Heart right ventricle (tissue), 16 donors: ENCODE measurements at regions not wholly inside any gene's neighbourhood (a gene's known extent, or its start where the extent isn't known, plus 50 kb on each side); places are given as distances from the start of the nearest gene placed in this dataset.
A peak's percentile ranks its signal among the peaks of the same experiment; 100 is the strongest.

Source experiments
- ATAC-seq, 8 donors: fragments of 200-7000 bp; cut with Tn5 transposase; one replicate each; pipeline ENCODE4 v1.9.1; 2020; ENCODE audit warnings: mild to moderate bottlenecking in 8 of 8, moderate library complexity in 8 of 8, moderate number of reproducible peaks in 1 of 8
- DNase-seq, 2 donors: peaks; one replicate each; pipeline ENCODE4 v3.0.0-alpha.2; 2020
- H3K27ac ChIP-seq, 10 donors: fragments of 200-600 bp; sonication (generic) in 2 of 10; one replicate each; pipeline versions ENCODE4 v1.5.0 to v1.8.0; 2020 to 2022; ENCODE audit warnings: mild to moderate bottlenecking in 3 of 10
- H3K27me3 ChIP-seq, 7 donors: fragments of 200-600 bp; one replicate each; pipeline ENCODE4 v1.8.0; 2021 to 2022; ENCODE audit warnings: mild to moderate bottlenecking in 2 of 7
- H3K36me3 ChIP-seq, 9 donors: fragments of 200-600 bp; sonication (generic) in 1 of 9; one replicate each; pipeline versions ENCODE4 v1.5.0 to v1.8.0; 2020 to 2022; ENCODE audit warnings: mild to moderate bottlenecking in 2 of 9
- H3K4me1 ChIP-seq, 9 donors: fragments of 200-600 bp; sonication (generic) in 1 of 9; one replicate each; pipeline versions ENCODE4 v1.5.0 to v1.8.0; 2020 to 2022; ENCODE audit warnings: mild to moderate bottlenecking in 4 of 9
- H3K4me3 ChIP-seq, 10 donors: fragments of 200-600 bp; sonication (generic) in 2 of 10; one replicate each; pipeline versions ENCODE4 v1.5.0 to v1.8.0; 2020 to 2022; ENCODE audit warnings: mild to moderate bottlenecking in 7 of 10, moderate library complexity in 2 of 10
- H3K9me3 ChIP-seq, 11 donors: fragments of 200-600 bp in 10 of 11; sonication (generic) in 2 of 11; one replicate each; pipeline versions ENCODE4 v1.5.0 to v1.8.0; 2013 to 2022; ENCODE audit warnings: mild to moderate bottlenecking in 2 of 11, control low read depth in 1 of 11, moderate library complexity in 1 of 11
- CTCF ChIP-seq, 9 donors: fragments of 200-600 bp; sonication (generic) in 2 of 9; IDR thresholded peaks; one replicate each; pipeline versions ENCODE4 v1.5.0 to v1.8.0; 2021 to 2022; ENCODE audit warnings: antibody characterized with exemption in 9 of 9, mild to moderate bottlenecking in 5 of 9, moderate library complexity in 1 of 9
- WGBS, 2 donors: extraction: QIAGEN DNeasy Blood & Tissue Kit; methylation state at CpG; one replicate each; pipeline ENCODE4 v1.1.7; 2013; ENCODE audit warnings: inconsistent platforms in 1 of 2; 5-methylcytosine and 5-hydroxymethylcytosine counted together
- intact Hi-C, 10 donors: fragments of 100-400 bp; cut with DNase I; formaldehyde crosslinking; loops; one replicate each; pipeline versions ENCODE4 v1.11.1 to v1.14.2; 2022
- donor health status: Arrhythmogenic right ventricular cardiomyopathy.
- donor health status: ischemic (EF 13 %, LVEDD 7.1; RV severe dilation, severe dysfunction).
- donor health status: healthy with polysubstance abuse.
- donor health status: DM: no; HTN: yes; CAD: no.
- donor health status: DM: no; HTN: no; CAD: no.
- donor health status: ischemic (EF 25% LVEDD 6.9; RV normal size, moderate dysfunction).
- donor health status: ischemic (EF 25% LVEDD 5.7; RV mildly dilated, moderate dysfunction).
- donor health status: healthy.
- donor health status: DM: yes; HTN: yes; CAD: no.
- donor health status: Ischemic cardiomyopathy.
- donor health status: ischemic (EF 35%, LVEDD 5.7; RV mildly dilated, moderate dysfunction).
- donor health status: nonischemic (EF 11% LVEDD 7.7; RV severe dilation, severe dysfunction).
- donor health status: DM: yes; HTN: yes; CAD: no.
- donor health status: PGD.
- donor health status: ischemic (EF 29% LVEDD 5.4; RV normal size, mild dysfunction).
- donor health status: nonischemic (EF 23%, LVEDD 6.1; RV moderate dilation, normal function).

GRCh38 chr10:45180946-45181875 lies 134.2 kb downstream of the OR13A1 start:
- Histone ChIP-seq H3K4me3 (no peak overlapping the region), H3K36me3 (no peaks in the 10 kb centered on the region), H3K27me3 (peaks cover 0 to 5% (median 0%) of the 10 kb centered on the region in 7 donors), H3K9me3 (no peaks in the 10 kb centered on the region), H3K4me1 (no peaks in the 10 kb centered on the region), H3K27ac (no peak overlapping the region)
- peak in 3 of 8 donors; percentile 26 to 67 (median 53) for ATAC-seq
- peak in 1 of 2 donors; percentile 11 for DNase-seq
- intact Hi-C loops = no loop called here
- 72% methylated on average over 19 of the region's 19 CpGs for WGBS, 2 donors
- TF ChIP-seq CTCF (IDR thresholded peaks at IDR 0.05) = no peak

GRCh38 chr10:45183174-45183573 lies 132.2 kb downstream of the OR13A1 start:
- no peak overlapping the region for H3K4me3 ChIP-seq
- TF ChIP-seq CTCF (IDR thresholded peaks at IDR 0.05) = no peak
- intact Hi-C loops = no loop called here
- DNase-seq = no peak
- H3K4me1 ChIP-seq = no peaks in the 10 kb centered on the region
- ATAC-seq = no peak
- 88 to 93% methylated on average over 4 of the region's 4 CpGs for WGBS, 2 donors
- no peaks in the 10 kb centered on the region for H3K36me3 ChIP-seq
- H3K27ac ChIP-seq = no peak overlapping the region
- H3K27me3 ChIP-seq = no peaks in the 10 kb centered on the region
- no peaks in the 10 kb centered on the region for H3K9me3 ChIP-seq

GRCh38 chr10:45197816-45198485 lies 117.5 kb downstream of the OR13A1 start:
- intact Hi-C loops = no loop called here
- 91 to 94% methylated on average over 28 of the region's 28 CpGs for WGBS, 2 donors
- ATAC-seq (no peak), DNase-seq (no peak)
- H3K9me3 ChIP-seq = no peaks in the 10 kb centered on the region
- no peaks in the 10 kb centered on the region for H3K4me1 ChIP-seq
- peaks cover 0 to 33% (median 16%) of the 10 kb centered on the region in 7 donors for H3K27me3 ChIP-seq
- no peak overlapping the region for H3K4me3 ChIP-seq
- H3K36me3 ChIP-seq = no peaks in the 10 kb centered on the region
- H3K27ac ChIP-seq = no peak overlapping the region
- TF ChIP-seq CTCF (IDR thresholded peaks at IDR 0.05) = no peak

GRCh38 chr10:45198486-45199204 lies 116.8 kb downstream of the OR13A1 start:
- Histone ChIP-seq H3K27ac (no peak overlapping the region), H3K27me3 (peaks cover 0 to 37% (median 16%) of the 10 kb centered on the region in 7 donors), H3K4me1 (no peaks in the 10 kb centered on the region), H3K9me3 (no peaks in the 10 kb centered on the region), H3K36me3 (no peaks in the 10 kb centered on the region), H3K4me3 (peak overlapping the region in 3 of 10 donors; percentile 14 to 37 (median 24))
- no peak for ATAC-seq
- 48 to 53% methylated on average over 50 of the region's 50 CpGs for WGBS, 2 donors
- peak in 1 of 2 donors; percentile 9 for DNase-seq
- TF ChIP-seq CTCF (IDR thresholded peaks at IDR 0.05) = no peak
- intact Hi-C loops = no loop called here
